ENCODE measurements at regions not wholly inside any gene's neighbourhood (a gene's known extent, or its start where the extent isn't known, plus 50 kb on each side); places are given as distances from the start of the nearest gene placed in this dataset.

GRCh38 chr10:44627591-44628354 is 242.9 kb upstream of the CXCL12 start:
- DNase-seq: no peak

- no peak for DNase-seq
Measured at GRCh38 chr10:44628921-44629320, 244.0 kb upstream of the CXCL12 start.

DNA sequence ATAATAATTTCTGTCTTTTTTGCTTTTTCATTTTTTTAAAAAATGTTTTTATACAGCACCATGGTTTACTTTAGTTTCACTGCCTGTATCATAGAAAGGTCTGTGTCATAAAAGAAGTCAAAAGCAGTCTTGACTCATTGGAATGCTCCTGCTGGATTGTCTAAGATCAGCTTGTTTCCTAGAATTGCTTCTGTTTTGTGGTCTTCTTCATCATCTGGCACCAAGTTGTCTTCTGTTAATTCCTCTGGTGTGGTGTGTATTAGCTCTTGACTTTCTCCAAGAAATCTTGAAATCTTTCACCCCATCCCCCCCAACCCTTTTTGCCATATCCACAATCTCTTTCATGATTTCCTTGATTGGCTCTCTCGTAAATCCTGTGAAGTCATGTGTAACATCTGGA is 250.3 kb upstream of the CXCL12 start:
- DNase-seq: no peak

DNA sequence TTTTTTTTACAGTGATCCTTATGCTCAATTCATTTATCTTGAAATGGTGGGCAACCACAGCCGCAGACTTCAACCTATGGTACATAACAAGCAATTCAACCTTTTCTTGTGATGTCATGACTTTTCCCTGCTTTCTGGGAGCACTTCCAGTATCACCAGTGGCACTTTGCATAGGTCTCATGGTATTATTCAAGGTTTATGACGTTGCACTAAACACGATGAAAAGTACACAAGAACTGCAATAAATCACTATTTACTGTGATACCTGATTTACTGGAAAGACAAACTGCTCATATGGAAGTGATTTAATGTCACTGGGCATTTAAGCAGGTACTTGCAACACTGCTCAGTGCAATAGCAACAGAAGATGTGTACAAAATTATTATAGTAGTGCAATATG is 251.7 kb upstream of the CXCL12 start:
- no peak for DNase-seq

GRCh38 chr10:44640429-44640828 is 255.5 kb upstream of the CXCL12 start:
- DNase-seq: no peak

- DNase-seq: no peak
Measured at GRCh38 chr10:44647473-44647872, 262.6 kb upstream of the CXCL12 start.

DNA sequence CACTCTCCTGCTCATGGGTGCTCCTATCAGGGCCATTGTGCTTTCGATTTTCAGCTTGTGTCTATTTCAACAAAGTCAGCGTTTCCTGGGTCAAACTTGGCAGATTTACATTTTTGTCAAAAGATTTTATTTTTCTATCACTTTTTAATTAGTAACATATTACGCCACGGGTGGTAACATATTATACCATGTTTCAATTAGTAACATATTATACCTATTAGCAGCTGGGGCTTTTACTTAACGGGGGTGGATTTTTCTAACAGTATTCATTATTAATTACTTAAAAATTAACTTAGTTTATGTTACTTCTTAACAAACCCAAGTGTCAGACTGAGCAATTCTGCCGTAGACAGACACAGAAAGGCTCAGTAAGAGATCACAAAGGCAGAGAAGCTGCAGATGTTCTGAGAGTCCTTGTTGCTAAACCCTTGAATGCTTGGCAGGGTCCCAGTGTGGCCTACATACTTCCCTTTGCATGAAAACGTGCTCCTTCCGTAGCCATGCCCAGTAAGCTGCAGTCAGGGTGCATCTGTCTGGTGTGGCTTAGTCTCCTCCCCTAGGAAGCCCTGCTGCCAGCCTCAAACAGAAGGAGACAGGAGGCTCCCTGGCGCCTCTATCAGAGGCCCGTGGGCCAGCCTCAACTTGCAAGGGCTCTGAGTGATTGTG is 263.1 kb upstream of the CXCL12 start:
- no peak for DNase-seq

GRCh38 chr10:44650691-44651661 is 260.2 kb upstream of the TMEM72 start:
- DNase-seq: no peak

DNA sequence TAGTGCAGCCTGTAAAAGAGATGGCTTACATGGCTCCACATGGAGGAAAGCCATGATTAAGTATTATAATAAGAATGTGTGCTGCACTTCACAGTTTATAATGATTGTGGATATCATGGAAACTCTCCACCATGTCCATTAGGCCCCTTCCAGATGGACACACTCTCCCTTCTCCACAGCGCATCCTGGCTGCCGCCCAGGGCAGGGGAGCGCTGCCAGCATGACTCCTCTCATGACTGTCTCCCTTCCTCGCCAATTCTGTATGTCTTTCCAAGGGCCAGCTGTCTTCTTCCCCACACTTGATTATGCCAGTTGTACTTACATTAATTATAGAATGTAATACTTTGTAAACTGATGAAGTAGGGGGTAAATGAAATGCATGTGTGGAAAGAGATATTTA is 259.3 kb upstream of the TMEM72 start:
- DNase-seq: no peak

GRCh38 chr10:44659320-44659719 is 251.8 kb upstream of the TMEM72 start:
- no peak for DNase-seq

DNA sequence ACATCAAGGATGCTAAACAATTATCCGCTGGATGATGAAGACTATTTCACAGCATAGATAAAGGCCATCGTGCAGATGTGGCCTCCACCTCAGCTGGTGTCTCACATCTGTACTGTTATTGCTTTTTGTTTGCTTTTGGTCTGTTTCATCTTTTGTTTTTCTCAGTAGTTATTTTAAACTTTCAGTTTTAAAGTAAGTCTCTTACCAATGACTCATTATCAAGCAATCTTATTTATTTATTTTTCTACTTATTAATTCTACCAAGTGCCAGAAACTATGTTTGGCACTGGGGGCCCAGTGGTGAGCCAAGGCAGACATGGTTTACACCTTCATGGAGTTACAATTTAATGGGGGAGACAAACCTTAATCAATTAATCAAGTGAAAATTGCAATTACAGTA is 250.9 kb upstream of the TMEM72 start:
- no peak for DNase-seq

DNA sequence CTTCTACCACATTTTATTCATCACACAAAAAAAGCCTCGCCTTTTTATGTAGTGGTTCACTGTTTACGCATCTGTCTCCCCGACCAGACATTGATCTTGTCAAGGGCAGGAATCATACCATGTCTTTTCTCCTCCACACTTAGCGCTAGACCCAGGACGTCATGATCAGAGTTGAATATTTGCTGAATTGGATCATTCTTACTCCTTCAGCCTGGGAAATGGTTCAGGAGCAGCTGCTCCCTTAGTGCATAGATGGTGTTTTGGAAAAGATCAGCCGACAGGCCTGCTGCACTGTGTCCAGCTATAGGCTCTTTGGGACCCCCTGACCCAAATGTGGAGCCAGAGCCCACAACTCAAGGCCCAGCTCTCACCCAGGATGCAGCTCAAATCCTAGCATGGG is 249.1 kb upstream of the TMEM72 start:
- DNase-seq: no peak

DNA sequence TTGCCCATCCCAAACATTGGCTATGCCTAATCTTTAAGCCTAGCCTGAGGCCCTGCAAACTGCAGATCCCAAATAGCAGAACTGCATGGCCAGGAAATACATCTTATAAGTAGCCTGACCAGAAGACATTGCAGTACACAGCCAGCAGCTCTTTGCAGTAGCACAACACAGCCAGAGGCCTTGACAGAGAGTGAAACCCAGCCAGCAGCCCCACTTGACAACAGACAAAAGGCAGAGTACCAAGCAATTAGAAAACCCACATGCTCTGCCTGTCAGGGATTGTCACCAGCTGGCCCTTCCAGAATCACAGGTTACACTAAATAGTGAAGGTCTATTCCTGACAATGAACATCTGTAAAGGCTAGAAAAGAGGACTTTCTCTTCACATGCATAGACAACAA is 242.8 kb upstream of the TMEM72 start:
- DNase-seq: no peak

GRCh38 chr10:44671319-44671718 is 239.8 kb upstream of the TMEM72 start:
- no peak for DNase-seq

- no peak for DNase-seq
Measured at GRCh38 chr10:44673245-44673983, 237.7 kb upstream of the TMEM72 start.

DNA sequence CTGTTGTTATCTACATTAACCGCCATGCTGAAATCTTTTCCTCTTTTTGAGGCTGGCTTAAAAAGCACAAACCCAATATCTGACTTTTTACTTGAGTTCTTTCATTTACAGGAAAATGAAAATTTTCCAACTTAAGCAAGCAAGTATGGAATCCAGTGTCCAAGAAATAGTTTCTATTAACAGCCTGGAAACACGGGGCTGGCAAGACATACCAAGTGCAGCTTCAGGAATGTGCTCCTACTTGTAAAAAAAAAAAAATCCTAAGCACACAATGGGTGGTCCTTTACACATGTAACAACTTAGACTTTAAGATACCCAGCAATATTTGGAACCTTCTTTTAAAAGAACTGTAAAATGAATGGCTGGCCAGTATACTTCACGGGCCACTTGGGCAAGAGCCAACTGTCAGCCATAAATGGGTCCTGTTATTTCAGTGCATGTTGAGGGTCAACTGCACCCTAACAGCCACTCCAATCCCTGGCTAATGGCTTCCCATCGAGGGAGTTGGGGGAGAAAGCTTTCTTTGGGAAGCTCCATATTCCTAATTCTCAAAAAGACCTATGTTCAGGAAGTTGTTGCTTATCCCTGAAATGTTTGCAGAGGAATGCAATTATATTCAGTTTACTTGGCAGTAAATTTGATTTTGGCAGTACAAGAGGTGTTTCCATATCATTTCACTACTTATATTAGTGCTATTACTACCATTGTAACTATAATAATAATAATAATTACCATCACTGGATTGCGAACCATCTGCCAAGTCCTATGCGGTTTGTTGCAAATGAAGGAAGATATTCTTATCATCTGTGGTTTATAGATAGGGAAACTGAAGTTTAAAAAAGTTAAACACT is 236.4 kb upstream of the TMEM72 start:
- no peak for DNase-seq

DNA sequence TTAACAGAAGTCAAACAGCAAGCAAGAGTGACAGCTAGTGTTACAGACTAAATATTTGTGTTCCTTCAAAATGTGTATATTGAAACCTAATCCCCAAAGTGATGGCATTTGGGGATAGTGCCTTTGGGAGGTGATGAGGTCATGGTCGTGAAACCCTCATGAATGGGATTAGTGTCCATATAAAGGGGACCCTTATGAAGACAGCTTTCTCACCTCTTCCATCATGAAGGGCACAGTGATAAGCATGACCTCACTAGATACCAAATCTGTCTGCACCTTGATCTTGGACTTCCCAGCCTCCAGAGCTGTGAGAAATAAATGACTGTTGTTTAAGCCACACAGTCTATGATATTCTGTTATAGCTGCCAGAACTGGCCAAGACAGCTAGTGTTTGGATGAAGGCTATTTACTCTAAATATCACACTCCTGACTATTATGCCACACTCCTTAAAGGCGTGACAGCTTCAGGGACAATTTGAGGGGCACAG is 235.7 kb upstream of the TMEM72 start:
- no peak for DNase-seq

- DNase-seq: no peak
Measured at GRCh38 chr10:44680764-44681163, 230.4 kb upstream of the TMEM72 start.

GRCh38 chr10:44682507-44682906 is 228.6 kb upstream of the TMEM72 start:
- no peak for DNase-seq

- no peak for DNase-seq
Measured at GRCh38 chr10:44684661-44685060, 226.5 kb upstream of the TMEM72 start.

- no peak for DNase-seq
Measured at GRCh38 chr10:44685220-44685619, 225.9 kb upstream of the TMEM72 start.

DNA sequence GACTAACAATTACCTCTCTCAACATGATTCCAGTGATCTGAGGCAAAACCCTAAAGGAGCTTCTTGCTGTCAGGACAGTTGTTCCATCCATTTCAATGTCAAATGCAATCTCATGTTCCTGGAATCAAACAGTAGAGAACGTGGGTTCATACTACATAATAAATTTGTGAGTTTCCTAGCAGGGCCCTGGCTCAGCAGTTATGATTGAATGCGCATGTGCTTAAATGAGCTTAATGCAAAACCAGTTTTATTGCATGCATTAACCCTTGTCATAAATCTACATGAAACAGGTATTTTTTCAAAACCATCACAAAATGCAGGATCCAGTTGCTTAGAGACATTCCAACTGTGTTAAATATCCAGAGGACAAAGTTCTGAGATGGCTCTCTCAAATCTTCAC is 225.4 kb upstream of the TMEM72 start:
- no peak for DNase-seq
